Psoas muscle (tissue), 7 donors: ENCODE measurements at regions not wholly inside any gene's neighbourhood (a gene's known extent, or its start where the extent isn't known, plus 50 kb on each side); places are given as distances from the start of the nearest gene placed in this dataset.

Experiments used
- ATAC-seq, 4 donors: fragments of 200-7000 bp; cut with Tn5 transposase; one replicate each; pipeline ENCODE4 v1.9.1; 2020; ENCODE audit warnings: moderate library complexity in 3 of 4, mild to moderate bottlenecking in 2 of 4
- DNase-seq, 2 donors: peaks; one replicate each; pipeline ENCODE4 v3.0.0-alpha.2; 2020
- H3K27ac ChIP-seq: fragments of 200-600 bp; one replicate; pipeline ENCODE4 v1.8.0; 2022
- H3K27me3 ChIP-seq, 3 donors: fragments of 200-600 bp in 1 of 3; one replicate each; pipeline versions ENCODE4 v1.6.1 to v1.8.0; 2013 to 2022; ENCODE audit warnings: low read length in 2 of 3, mild to moderate bottlenecking in 2 of 3, moderate library complexity in 1 of 3; ENCODE audit not compliant: insufficient read depth in 3 of 3
- H3K36me3 ChIP-seq, 2 donors: fragments of 200-600 bp in 1 of 2; one replicate each; pipeline versions ENCODE4 v1.6.1 to v1.8.0; 2013 to 2022; ENCODE audit warnings: low read depth in 1 of 2, mild to moderate bottlenecking in 1 of 2, moderate library complexity in 1 of 2; ENCODE audit not compliant: insufficient read depth in 1 of 2
- H3K4me1 ChIP-seq: fragments of 200-600 bp; one replicate; pipeline ENCODE4 v1.8.0; 2022
- H3K4me3 ChIP-seq: fragments of 200-600 bp; one replicate; pipeline ENCODE4 v1.8.0; 2022; ENCODE audit warnings: mild to moderate bottlenecking
- H3K9me3 ChIP-seq: fragments of 200-600 bp; one replicate; pipeline ENCODE4 v1.8.0; 2022
- WGBS, 3 donors: extraction: QIAGEN DNeasy Blood & Tissue Kit; methylation state at CpG; one replicate each; pipeline versions ENCODE4 v1.1.6 to v1.1.7; 2013; 5-methylcytosine and 5-hydroxymethylcytosine counted together
- intact Hi-C, 2 donors: fragments of 100-400 bp; cut with DNase I; formaldehyde crosslinking; loops; one replicate each; pipeline versions ENCODE4 v1.11.0 to v1.14.2; 2022
- TF ChIP-seq, protein P1 (sequence below): fragments of 200-600 bp; IDR thresholded peaks from one replicate; pipeline ENCODE4 v1.8.0; 2022; ENCODE audit warnings: antibody characterized with exemption
- donor health status: healthy with polysubstance abuse.
- donor health status: DM: no; HTN: no; CAD: no; lungs with moderate emphysema.
- donor health status: Bipolar disorder and iron deficiency.
- donor health status: healthy.
- donor health status: DM: yes; HTN: yes; CAD: no.
- donor health status: DM: no; HTN: no; CAD: no.
- donor health status: DM: yes; HTN: yes; CAD: no.

DNA sequence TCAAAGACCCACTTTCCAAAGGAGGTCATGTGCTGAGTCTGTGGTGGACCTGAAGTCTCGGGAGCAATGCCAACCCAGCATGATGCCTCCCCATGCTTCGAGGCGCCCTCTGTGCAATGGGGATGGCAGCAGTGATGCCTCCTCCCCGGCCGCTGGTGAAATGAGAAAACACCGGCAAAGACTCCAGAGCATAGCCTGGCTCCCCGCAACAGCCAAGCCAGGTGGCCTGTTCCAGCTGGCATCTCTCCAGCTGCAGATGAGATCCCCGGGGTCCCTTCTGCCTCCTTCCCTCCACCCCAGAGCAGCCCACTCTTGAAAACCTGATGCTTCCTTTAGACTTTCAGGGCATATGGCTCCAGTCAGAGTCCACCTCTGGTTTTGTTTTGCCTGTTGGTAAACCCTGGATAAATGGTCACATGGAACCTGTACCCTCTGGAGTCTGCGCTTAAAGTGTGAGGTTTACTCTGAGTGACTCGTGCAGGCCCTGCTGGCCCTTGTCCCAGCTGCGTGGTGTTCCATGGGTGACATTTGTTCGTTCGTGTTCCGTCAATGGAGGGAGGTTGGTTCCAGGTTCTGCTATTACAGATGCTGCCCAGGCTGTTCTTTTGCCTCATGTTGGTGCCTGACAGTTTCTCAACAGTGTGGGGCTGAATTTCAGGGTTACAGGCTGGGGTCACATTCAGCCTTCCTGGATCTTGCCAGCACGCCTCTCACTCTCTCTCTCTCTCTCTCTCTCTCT is 181.8 kb upstream of the CIBAR2 start:
- DNase-seq, result peak; percentile 63 to 87
- no peaks in the 10 kb centered on the region for H3K36me3 ChIP-seq
- H3K9me3 ChIP-seq, result no peaks in the 10 kb centered on the region
- H3K27me3 ChIP-seq, result no peaks in the 10 kb centered on the region
- intact Hi-C loops, result no loop called here
- WGBS, 3 donors, result 34 to 58% (median 42%) methylated on average over 15 of the region's 15 CpGs
- no peak overlapping the region for H3K4me3 ChIP-seq
- TF ChIP-seq, protein P1, sequence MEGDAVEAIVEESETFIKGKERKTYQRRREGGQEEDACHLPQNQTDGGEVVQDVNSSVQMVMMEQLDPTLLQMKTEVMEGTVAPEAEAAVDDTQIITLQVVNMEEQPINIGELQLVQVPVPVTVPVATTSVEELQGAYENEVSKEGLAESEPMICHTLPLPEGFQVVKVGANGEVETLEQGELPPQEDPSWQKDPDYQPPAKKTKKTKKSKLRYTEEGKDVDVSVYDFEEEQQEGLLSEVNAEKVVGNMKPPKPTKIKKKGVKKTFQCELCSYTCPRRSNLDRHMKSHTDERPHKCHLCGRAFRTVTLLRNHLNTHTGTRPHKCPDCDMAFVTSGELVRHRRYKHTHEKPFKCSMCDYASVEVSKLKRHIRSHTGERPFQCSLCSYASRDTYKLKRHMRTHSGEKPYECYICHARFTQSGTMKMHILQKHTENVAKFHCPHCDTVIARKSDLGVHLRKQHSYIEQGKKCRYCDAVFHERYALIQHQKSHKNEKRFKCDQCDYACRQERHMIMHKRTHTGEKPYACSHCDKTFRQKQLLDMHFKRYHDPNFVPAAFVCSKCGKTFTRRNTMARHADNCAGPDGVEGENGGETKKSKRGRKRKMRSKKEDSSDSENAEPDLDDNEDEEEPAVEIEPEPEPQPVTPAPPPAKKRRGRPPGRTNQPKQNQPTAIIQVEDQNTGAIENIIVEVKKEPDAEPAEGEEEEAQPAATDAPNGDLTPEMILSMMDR, result no peak
- H3K4me1 ChIP-seq, result peaks cover 21% of the 10 kb centered on the region
- peak; percentile 71 to 89 (median 84) for ATAC-seq
- H3K27ac ChIP-seq, result peak overlapping the region; percentile 65

DNA sequence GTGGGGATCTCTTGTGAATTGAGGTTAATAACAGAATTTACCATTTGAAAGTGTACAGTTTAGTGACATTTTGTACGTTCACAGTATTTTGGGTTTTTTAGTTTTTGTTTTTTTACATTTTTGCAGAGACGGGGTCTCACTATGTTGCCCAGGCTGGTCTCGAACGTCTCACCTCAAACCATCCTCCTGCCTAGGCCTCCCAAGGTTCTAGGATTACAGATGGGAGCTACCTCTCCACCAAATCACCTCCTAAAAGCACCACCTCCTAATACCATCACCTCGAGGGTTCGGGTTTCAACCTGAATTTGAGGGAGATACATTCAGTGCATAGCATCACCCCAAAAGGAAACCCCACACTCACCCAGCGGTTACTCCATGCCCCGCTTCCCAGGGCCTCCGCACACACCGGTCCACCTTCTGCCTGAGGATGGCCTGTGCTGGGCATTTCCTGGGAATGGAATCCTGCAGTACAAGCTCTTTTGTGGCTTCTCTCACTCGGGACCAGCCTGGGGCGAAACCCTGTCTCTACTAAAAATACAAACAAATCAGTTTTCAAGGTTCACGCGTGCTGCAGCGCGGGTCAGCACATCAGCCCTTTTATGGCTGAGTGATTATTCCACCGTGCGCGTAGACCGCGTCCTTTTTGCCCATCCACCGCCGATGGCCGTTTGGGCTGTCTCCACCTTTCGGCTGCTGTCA is 182.7 kb upstream of the CIBAR2 start:
- 94 to 96% (median 95%) methylated on average over 25 of the region's 25 CpGs for WGBS, 3 donors
- H3K4me3 ChIP-seq, result no peak overlapping the region
- intact Hi-C loops, result loop anchor here in 1 of 2 donors (5.0 kb wide), 1 partner anchor 37 kb away; no protein-coding TSS in a partner anchor
- TF ChIP-seq, protein P1, result no peak
- H3K27ac ChIP-seq, result no peak overlapping the region
- H3K36me3 ChIP-seq, result no peaks in the 10 kb centered on the region
- H3K4me1 ChIP-seq, result peaks cover 21% of the 10 kb centered on the region
- ATAC-seq (no peak), DNase-seq (no peak)
- H3K27me3 ChIP-seq, result no peaks in the 10 kb centered on the region
- no peaks in the 10 kb centered on the region for H3K9me3 ChIP-seq

DNA sequence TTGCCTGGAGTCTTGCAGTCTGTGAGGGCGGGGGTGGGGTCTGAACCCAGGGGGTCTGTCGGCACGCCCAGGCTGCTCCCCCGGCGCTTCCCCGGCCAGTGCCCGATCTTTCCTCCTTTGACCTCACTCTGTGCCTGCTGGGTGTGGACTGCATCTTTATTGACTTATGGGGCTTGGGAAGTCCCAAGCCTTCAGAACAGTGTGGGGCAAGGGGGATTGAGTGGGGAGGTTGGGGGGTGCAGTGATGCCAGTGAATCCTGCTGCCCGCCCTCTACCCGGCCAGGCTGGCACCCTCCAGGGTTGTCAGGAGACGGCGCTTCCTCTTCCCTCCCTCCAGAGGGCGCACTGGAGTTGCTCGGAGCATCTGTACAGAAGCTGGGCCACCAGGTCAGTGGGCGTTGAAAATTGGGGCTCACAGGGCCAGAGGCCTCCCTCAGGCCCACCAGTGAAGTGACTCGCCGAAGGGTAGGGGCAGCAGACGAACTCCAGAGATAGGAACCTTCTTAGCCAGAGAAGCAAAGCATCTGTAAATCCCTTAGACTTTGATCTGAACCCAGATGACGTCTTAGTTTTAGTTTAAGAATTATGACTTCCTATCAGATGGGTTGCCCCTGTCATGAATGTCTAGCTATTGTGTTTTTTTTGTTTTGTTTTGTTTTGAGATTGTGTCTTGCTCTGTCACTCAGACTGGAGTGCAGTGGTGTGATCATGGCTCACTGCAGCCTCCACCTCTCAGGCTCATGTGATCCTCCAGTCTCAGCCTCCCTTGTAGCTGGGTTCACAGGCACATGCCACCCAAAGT is 184.8 kb upstream of the CIBAR2 start:
- peak; percentile 52 to 66 (median 59) for ATAC-seq
- intact Hi-C loops, result loop anchor here in 1 of 2 donors (5.0 kb wide), 1 partner anchor 35 kb away; no protein-coding TSS in a partner anchor
- DNase-seq, result peak in 1 of 2 donors; percentile 78
- Histone ChIP-seq H3K27me3 (no peaks in the 10 kb centered on the region), H3K9me3 (no peaks in the 10 kb centered on the region), H3K4me1 (peaks cover 22% of the 10 kb centered on the region), H3K4me3 (no peak overlapping the region), H3K27ac (no peak overlapping the region), H3K36me3 (no peaks in the 10 kb centered on the region)
- TF ChIP-seq, protein P1, result peak; percentile 69
- WGBS, 3 donors, result 75 to 80% (median 79%) methylated on average over 18 of the region's 18 CpGs

DNA sequence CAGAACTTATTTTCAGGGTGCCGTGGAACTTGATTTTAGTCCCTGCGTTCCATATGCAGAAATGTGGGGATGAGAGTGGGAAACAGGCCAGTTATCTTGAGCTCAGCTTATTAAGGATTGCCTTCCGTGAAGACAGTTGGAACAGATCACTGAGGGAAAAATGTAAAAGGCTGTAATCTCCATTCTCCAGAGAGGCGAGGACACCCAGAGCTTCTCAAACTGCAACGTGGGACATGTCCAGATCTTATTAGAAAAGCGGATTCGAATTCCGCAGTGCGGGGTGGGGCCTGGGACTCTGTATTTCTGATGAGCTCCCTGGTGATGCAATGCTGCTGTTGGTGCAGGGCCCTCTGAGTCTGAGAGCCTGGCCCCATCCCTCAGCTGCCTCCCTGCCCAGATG is 185.6 kb upstream of the CIBAR2 start:
- ATAC-seq, result no peak

More for the DNA sequence above, 185.6 kb upstream of the CIBAR2 start:
- TF ChIP-seq, protein P1, result no peak
- H3K4me1 ChIP-seq, result peaks cover 30% of the 10 kb centered on the region
- 84 to 90% (median 86%) methylated on average over 9 of the region's 9 CpGs for WGBS, 3 donors
- H3K27me3 ChIP-seq, result no peaks in the 10 kb centered on the region
- intact Hi-C loops, result loop anchor here in 1 of 2 donors (5.0 kb wide), 1 partner anchor 34 kb away; no protein-coding TSS in a partner anchor
- DNase-seq, result no peak
- H3K27ac ChIP-seq, result no peak overlapping the region
- H3K36me3 ChIP-seq, result no peaks in the 10 kb centered on the region
- H3K4me3 ChIP-seq, result no peak overlapping the region
- H3K9me3 ChIP-seq, result no peaks in the 10 kb centered on the region
